Sigmoid colon (tissue), 6 donors: ENCODE measurements at regions not wholly inside any gene's neighbourhood (a gene's known extent, or its start where the extent isn't known, plus 50 kb on each side); places are given as distances from the start of the nearest gene placed in this dataset.

Experiments used
- DNase-seq: peaks from one replicate; pipeline ENCODE4 v3.0.0-alpha.2; 2019
- H3K27ac ChIP-seq, 4 donors: fragments of 200-600 bp; sonication (generic); one replicate each; pipeline ENCODE4 v1.5.1; 2016 to 2019; ENCODE audit warnings: mild to moderate bottlenecking in 1 of 4
- H3K27me3 ChIP-seq, 3 donors: fragments of 200-600 bp; sonication (generic); one replicate each; pipeline ENCODE4 v1.5.1; 2019; ENCODE audit warnings: mild to moderate bottlenecking in 1 of 3
- H3K36me3 ChIP-seq, 4 donors: fragments of 200-600 bp; sonication (generic); one replicate each; pipeline ENCODE4 v1.5.1; 2016 to 2019
- H3K4me1 ChIP-seq, 4 donors: fragments of 200-600 bp; sonication (generic); one replicate each; pipeline ENCODE4 v1.5.1; 2017 to 2019
- H3K4me3 ChIP-seq, 4 donors: fragments of 200-600 bp; sonication (generic); one replicate each; pipeline ENCODE4 v1.5.1; 2017 to 2019; ENCODE audit warnings: mild to moderate bottlenecking in 2 of 4, moderate library complexity in 1 of 4
- H3K9me3 ChIP-seq, 4 donors: fragments of 200-600 bp in 3 of 4; sonication (generic) in 3 of 4; one replicate each; pipeline versions ENCODE4 v1.5.1 to v1.6.1; 2013 to 2019
- EP300 ChIP-seq, 4 donors: sonication (generic); formaldehyde crosslinking; IDR thresholded peaks; one replicate each; pipeline ENCODE4 v1.6.1; 2017; ENCODE audit warnings: antibody characterized with exemption in 4 of 4
- POLR2A ChIP-seq, 2 donors: fragments of 450-650 bp; IDR thresholded peaks; one replicate each; pipeline ENCODE4 v1.6.1; 2016; ENCODE audit warnings: antibody characterized with exemption in 2 of 2, mild to moderate bottlenecking in 2 of 2, moderate library complexity in 2 of 2
- POLR2AphosphoS5 ChIP-seq, 4 donors: sonication (generic); formaldehyde crosslinking; IDR thresholded peaks; one replicate each; pipeline ENCODE4 v1.6.1; 2017; ENCODE audit warnings: antibody characterized with exemption in 4 of 4
- WGBS, 2 donors: extraction: QIAGEN DNeasy Blood & Tissue Kit; methylation state at CpG; one replicate each; pipeline ENCODE4 v1.1.7; 2013; 5-methylcytosine and 5-hydroxymethylcytosine counted together
- intact Hi-C: fragments of 100-400 bp; cut with DNase I; formaldehyde crosslinking; loops from one replicate; pipeline ENCODE4 v1.15.1; 2023
- TF ChIP-seq, protein P1 (sequence below), 4 experiments: fragments of 450-650 bp in 3 of 4; fragments of 200-600 bp in 1 of 4; IDR thresholded peaks; one replicate each; pipeline ENCODE4 v1.5.1; 2016 to 2019; ENCODE audit warnings: antibody characterized with exemption in 4 of 4, mild to moderate bottlenecking in 3 of 4, moderate library complexity in 2 of 4
- donor health status: healthy with polysubstance abuse.
- donor health status: healthy.

DNA sequence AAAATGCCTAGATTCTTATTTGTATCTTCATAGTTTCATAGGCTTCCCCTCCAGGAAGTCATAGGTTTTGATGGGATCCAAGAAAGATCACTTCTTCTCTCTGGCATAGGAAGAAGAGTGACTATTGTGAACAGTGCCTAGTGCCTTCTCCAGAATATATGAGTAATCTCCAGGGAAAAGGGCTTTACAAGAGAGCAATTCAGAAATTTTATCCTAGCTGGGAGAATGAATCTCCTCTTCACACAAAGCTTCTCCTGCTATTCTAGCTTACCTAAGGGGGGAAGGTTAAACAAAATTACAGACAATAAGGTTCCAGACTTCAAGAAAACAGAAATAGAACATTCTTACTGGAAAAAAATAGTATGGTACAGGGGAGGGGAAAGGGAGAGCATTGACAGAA is 1193.3 kb upstream of the CDH6 start:
- intact Hi-C loops: no loop called here
- Histone ChIP-seq H3K27ac (no peak overlapping the region), H3K4me1 (no peaks in the 10 kb centered on the region), H3K9me3 (no peaks in the 10 kb centered on the region), H3K4me3 (no peak overlapping the region), H3K36me3 (no peaks in the 10 kb centered on the region), H3K27me3 (no peaks in the 10 kb centered on the region)
- no peak for DNase-seq
- no peak for TF ChIP-seq POLR2AphosphoS5 (IDR thresholded peaks at IDR 0.05)
- no peak for TF ChIP-seq POLR2A (IDR thresholded peaks at IDR 0.05)
- no peak for TF ChIP-seq EP300 (IDR thresholded peaks at IDR 0.05)
- TF ChIP-seq, protein P1, sequence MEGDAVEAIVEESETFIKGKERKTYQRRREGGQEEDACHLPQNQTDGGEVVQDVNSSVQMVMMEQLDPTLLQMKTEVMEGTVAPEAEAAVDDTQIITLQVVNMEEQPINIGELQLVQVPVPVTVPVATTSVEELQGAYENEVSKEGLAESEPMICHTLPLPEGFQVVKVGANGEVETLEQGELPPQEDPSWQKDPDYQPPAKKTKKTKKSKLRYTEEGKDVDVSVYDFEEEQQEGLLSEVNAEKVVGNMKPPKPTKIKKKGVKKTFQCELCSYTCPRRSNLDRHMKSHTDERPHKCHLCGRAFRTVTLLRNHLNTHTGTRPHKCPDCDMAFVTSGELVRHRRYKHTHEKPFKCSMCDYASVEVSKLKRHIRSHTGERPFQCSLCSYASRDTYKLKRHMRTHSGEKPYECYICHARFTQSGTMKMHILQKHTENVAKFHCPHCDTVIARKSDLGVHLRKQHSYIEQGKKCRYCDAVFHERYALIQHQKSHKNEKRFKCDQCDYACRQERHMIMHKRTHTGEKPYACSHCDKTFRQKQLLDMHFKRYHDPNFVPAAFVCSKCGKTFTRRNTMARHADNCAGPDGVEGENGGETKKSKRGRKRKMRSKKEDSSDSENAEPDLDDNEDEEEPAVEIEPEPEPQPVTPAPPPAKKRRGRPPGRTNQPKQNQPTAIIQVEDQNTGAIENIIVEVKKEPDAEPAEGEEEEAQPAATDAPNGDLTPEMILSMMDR (IDR thresholded peaks at IDR 0.05): no peak

DNA sequence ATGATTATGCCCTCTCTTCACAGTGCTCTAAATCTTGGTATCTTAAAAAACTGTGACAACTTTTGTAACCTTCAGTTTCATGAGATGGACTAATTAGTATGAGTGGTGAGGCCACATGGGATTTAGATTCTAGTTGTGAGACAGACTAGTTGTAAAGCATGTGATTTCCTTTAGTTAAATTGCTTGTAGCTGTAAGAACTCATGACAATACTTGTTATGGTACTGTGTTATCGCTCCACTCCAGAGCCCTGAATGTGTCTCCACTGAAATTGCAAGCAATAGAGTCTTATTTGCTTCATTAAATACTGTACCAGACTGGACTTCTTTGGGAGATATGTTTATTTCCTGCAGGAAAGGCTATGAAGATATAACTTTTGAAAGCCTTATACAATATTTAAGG is 1198.3 kb upstream of the CDH6 start:
- TF ChIP-seq POLR2AphosphoS5 (IDR thresholded peaks at IDR 0.05) (no peak), POLR2A (IDR thresholded peaks at IDR 0.05) (no peak), EP300 (IDR thresholded peaks at IDR 0.05) (no peak)
- TF ChIP-seq, protein P1 (IDR thresholded peaks at IDR 0.05): no peak
- no peaks in the 10 kb centered on the region for H3K36me3 ChIP-seq
- intact Hi-C loops: no loop called here
- 88 to 90% methylated on average over 1 of the region's 1 CpG for WGBS, 2 donors
- H3K4me3 ChIP-seq: no peak overlapping the region
- H3K4me1 ChIP-seq: no peaks in the 10 kb centered on the region
- H3K27me3 ChIP-seq: no peaks in the 10 kb centered on the region
- H3K9me3 ChIP-seq: peaks cover 0 to 3% (median 0%) of the 10 kb centered on the region in 4 donors
- no peak overlapping the region for H3K27ac ChIP-seq
- DNase-seq: no peak

DNA sequence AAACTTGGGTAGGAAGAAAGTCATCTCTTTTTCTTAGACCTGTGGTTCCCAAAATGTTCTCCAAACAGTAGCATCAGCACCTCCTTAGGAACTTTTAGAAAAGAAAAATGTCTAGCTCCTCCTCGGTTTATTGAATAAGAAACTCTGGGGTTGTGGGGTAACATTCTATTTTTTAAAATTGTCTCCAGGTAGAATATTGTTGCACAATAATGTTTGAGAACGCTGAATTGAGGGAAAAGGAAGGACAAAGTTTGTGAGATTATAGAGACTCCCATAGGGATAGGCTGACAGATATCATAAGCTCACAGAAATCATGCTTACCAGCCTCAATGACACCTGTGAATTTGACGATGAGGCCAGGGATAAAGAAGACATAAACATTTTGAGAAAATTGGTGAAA is 1199.0 kb upstream of the CDH6 start:
- Histone ChIP-seq H3K9me3 (peaks cover 0 to 3% (median 0%) of the 10 kb centered on the region in 4 donors), H3K4me3 (no peak overlapping the region), H3K27me3 (no peaks in the 10 kb centered on the region), H3K36me3 (no peaks in the 10 kb centered on the region), H3K27ac (no peak overlapping the region), H3K4me1 (no peaks in the 10 kb centered on the region)
- TF ChIP-seq, protein P1 (IDR thresholded peaks at IDR 0.05): no peak
- no peak for TF ChIP-seq EP300 (IDR thresholded peaks at IDR 0.05)
- no peak for TF ChIP-seq POLR2AphosphoS5 (IDR thresholded peaks at IDR 0.05)
- no peak for TF ChIP-seq POLR2A (IDR thresholded peaks at IDR 0.05)
- intact Hi-C loops: no loop called here
- DNase-seq: no peak
- WGBS, 2 donors: 52 to 58% methylated on average over 3 of the region's 3 CpGs

DNA sequence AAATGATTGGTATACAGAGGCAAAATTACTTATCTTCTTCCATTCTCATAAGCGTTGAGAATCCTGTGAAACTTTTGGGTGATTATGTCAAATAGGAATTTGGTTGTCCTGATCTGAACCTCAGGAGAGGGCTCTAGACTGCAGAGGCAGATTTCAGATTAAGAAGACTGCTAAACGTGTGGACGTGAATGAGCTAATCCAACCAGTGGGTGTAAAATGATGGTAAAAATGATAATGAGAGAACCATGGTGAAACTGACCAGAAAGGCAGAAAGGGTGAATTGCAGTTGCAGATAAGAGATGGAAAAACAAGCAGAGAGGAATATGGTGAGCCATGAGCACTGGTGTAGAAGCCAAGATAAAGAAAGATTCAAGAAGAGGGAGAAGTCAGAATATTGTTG is 1200.2 kb upstream of the CDH6 start:
- no peak overlapping the region for H3K4me3 ChIP-seq
- H3K27ac ChIP-seq: no peak overlapping the region
- H3K36me3 ChIP-seq: no peaks in the 10 kb centered on the region
- no peaks in the 10 kb centered on the region for H3K4me1 ChIP-seq
- no peak for DNase-seq
- H3K9me3 ChIP-seq: peaks cover 0 to 3% (median 0%) of the 10 kb centered on the region in 4 donors
- TF ChIP-seq POLR2A (IDR thresholded peaks at IDR 0.05) (no peak), EP300 (IDR thresholded peaks at IDR 0.05) (no peak), POLR2AphosphoS5 (IDR thresholded peaks at IDR 0.05) (no peak)
- TF ChIP-seq, protein P1 (IDR thresholded peaks at IDR 0.05): no peak
- intact Hi-C loops: no loop called here
- WGBS, 2 donors: 84 to 87% methylated on average over 3 of the region's 3 CpGs
- H3K27me3 ChIP-seq: no peaks in the 10 kb centered on the region

DNA sequence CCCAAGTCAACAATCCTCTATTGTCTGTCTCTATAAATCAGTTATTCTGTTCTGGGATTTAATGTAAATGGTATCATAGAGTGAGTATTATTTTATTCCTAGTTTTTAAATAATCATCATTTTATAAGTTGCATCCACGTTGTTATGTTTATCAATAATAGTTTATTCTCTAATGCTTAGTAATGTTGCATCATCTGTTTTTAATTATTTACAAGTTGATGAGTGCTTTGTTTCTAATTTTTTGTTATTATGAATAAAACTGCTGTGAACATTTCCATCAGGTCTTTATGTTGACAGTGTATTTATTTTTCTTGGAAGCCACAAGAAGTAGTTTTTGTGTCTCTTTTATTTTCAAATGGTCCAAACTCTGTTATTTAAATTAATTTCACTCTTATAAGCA is 1201.2 kb upstream of the CDH6 start:
- no peak for DNase-seq
- no peak for TF ChIP-seq EP300 (IDR thresholded peaks at IDR 0.05)
- TF ChIP-seq, protein P1 (IDR thresholded peaks at IDR 0.05): no peak
- TF ChIP-seq POLR2AphosphoS5 (IDR thresholded peaks at IDR 0.05): no peak
- TF ChIP-seq POLR2A (IDR thresholded peaks at IDR 0.05): no peak
- Histone ChIP-seq H3K36me3 (no peaks in the 10 kb centered on the region), H3K27ac (no peak overlapping the region), H3K4me3 (no peak overlapping the region), H3K27me3 (no peaks in the 10 kb centered on the region), H3K4me1 (no peaks in the 10 kb centered on the region), H3K9me3 (peaks cover 0 to 3% (median 0%) of the 10 kb centered on the region in 4 donors)
- intact Hi-C loops: no loop called here
- 56 to 60% methylated on average over 1 of the region's 1 CpG for WGBS, 2 donors
